Activated CD4-positive, alpha-beta T cell treated with anti-CD3 and anti-CD28 coated beads for 36 hours (primary cell): ENCODE measurements at regions not wholly inside any gene's neighbourhood (a gene's known extent, or its start where the extent isn't known, plus 50 kb on each side); places are given as distances from the start of the nearest gene placed in this dataset.

Source experiments
- ATAC-seq: fragments of 200-7000 bp; cut with Tn5 transposase; one replicate; pipeline ENCODE4 v1.10.0; 2021; ENCODE audit warnings: mild to moderate bottlenecking, moderate library complexity
- CTCF ChIA-PET: fragments of 350-600 bp; sonication (Branson Sonifier 250); formaldehyde crosslinking; loops from one replicate; lab custom pipeline; 2021; ENCODE audit warnings: antibody characterized with exemption; lab: Charles Lee
- POLR2A ChIA-PET: fragments of 350-600 bp; sonication (Branson Sonifier 250); formaldehyde crosslinking; loops from one replicate; lab custom pipeline; 2021; ENCODE audit warnings: antibody characterized with exemption, inconsistent platforms; lab: Charles Lee
- DNase-seq: peaks from one replicate; pipeline ENCODE4 v3.0.0-alpha.2; 2020
- H3K27ac Mint-ChIP-seq: one replicate; pipeline ENCODE4 v1.8.0; 2021; ENCODE audit warnings: mixed read lengths
- H3K27me3 Mint-ChIP-seq: one replicate; pipeline ENCODE4 v1.8.0; 2021; ENCODE audit warnings: mixed read lengths
- H3K36me3 Mint-ChIP-seq: one replicate; pipeline ENCODE4 v1.8.0; 2021; ENCODE audit warnings: low read depth, mixed read lengths
- H3K4me1 Mint-ChIP-seq: one replicate; pipeline ENCODE4 v1.8.0; 2021; ENCODE audit warnings: mixed read lengths
- H3K4me3 Mint-ChIP-seq: one replicate; pipeline ENCODE4 v1.8.0; 2021; ENCODE audit warnings: mild to moderate bottlenecking, moderate library complexity, mixed read lengths
- H3K9me3 Mint-ChIP-seq: one replicate; pipeline ENCODE4 v1.8.0; 2021; ENCODE audit warnings: low read depth, mixed read lengths
- intact Hi-C, 2 experiments: fragments of 100-400 bp; cut with DNase I in 1 of 2; cut with micrococcal nuclease in 1 of 2; formaldehyde crosslinking; loops; one replicate each; pipeline versions ENCODE4 v1.14.2 to v1.15.1; 2022 to 2024; cut with DNase I, micrococcal nuclease

DNA sequence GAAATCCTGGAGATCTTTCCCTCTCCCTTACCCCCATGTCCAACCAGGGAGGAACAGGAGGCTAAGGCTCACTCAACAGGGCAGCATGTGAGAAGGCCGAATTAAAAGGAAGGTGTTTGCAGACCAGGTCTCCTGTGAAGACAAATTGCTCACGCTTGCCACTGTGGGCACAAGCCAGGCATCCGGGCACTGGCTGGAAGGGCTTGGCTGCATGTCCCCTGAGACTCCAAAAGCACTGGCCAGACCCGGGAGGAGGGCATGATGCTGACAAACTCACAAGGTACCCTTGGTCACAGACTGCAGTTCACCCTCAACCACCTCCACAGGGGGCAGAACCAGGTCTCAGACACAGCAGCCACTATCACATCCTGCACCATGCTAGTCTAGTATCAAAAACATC is 113.7 kb upstream of the NSMCE3 start:
- CTCF ChIA-PET, result interaction anchor here (0.7 kb wide), 1 partner anchor 120 kb away, joined by 3 read pairs; no protein-coding TSS in a partner anchor
- H3K4me1 Mint-ChIP-seq, result no peaks in the 10 kb centered on the region
- no peaks in the 10 kb centered on the region for H3K9me3 Mint-ChIP-seq
- H3K36me3 Mint-ChIP-seq, result no peaks in the 10 kb centered on the region
- DNase-seq (no peak), ATAC-seq (no peak)
- H3K4me3 Mint-ChIP-seq, result no peak overlapping the region
- intact Hi-C loops, result no loop called here
- POLR2A ChIA-PET, result no interaction called here
- no peak overlapping the region for H3K27ac Mint-ChIP-seq
- peaks cover 29% of the 10 kb centered on the region for H3K27me3 Mint-ChIP-seq

GRCh38 chr15:29382862-29383261 is 113.2 kb upstream of the NSMCE3 start:
- H3K27ac Mint-ChIP-seq, result no peak overlapping the region
- H3K9me3 Mint-ChIP-seq, result no peaks in the 10 kb centered on the region
- H3K4me1 Mint-ChIP-seq, result no peaks in the 10 kb centered on the region
- CTCF ChIA-PET, result interaction anchor here (0.7 kb wide), 1 partner anchor 119 kb away, joined by 3 read pairs; no protein-coding TSS in a partner anchor
- H3K36me3 Mint-ChIP-seq, result no peaks in the 10 kb centered on the region
- DNase-seq (no peak), ATAC-seq (no peak)
- peaks cover 27% of the 10 kb centered on the region for H3K27me3 Mint-ChIP-seq
- intact Hi-C loops, result no loop called here
- H3K4me3 Mint-ChIP-seq, result no peak overlapping the region
- POLR2A ChIA-PET, result no interaction called here

GRCh38 chr15:29380466-29380865 is 110.8 kb upstream of the NSMCE3 start:
- no peak for ATAC-seq
- DNase-seq, result no peak
- Mint-ChIP-seq H3K4me3 (no peak overlapping the region), H3K4me1 (no peaks in the 10 kb centered on the region), H3K27me3 (peaks cover 27% of the 10 kb centered on the region), H3K36me3 (no peaks in the 10 kb centered on the region), H3K9me3 (no peaks in the 10 kb centered on the region), H3K27ac (no peak overlapping the region)
- ChIA-PET POLR2A (no interaction called here), CTCF (no interaction called here)
- intact Hi-C loops, result no loop called here

GRCh38 chr15:29379647-29380046 is 110.0 kb upstream of the NSMCE3 start:
- H3K9me3 Mint-ChIP-seq, result no peaks in the 10 kb centered on the region
- peaks cover 24% of the 10 kb centered on the region for H3K27me3 Mint-ChIP-seq
- H3K4me3 Mint-ChIP-seq, result no peak overlapping the region
- ATAC-seq, result no peak
- H3K36me3 Mint-ChIP-seq, result no peaks in the 10 kb centered on the region
- POLR2A ChIA-PET, result no interaction called here
- intact Hi-C loops, result no loop called here
- CTCF ChIA-PET, result no interaction called here
- no peak for DNase-seq
- no peaks in the 10 kb centered on the region for H3K4me1 Mint-ChIP-seq
- no peak overlapping the region for H3K27ac Mint-ChIP-seq

DNA sequence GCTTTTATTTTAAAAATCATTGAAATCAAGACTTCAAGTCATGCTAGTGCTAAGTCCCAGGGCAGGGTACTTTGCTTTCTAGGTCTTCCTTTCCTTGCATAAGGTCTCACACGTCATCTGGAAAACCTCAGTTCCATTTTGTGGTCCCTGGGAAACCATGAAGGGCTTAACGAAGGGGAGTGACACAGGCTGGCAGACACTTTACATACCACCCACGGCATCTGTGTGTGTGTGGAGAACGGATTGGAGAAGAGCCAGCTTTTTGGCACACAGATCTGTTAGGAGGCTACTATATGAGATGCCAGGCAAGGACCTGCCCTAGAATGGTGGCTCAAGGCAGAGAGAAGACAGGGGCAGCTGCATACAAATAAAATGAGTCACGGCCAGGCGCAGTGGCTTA is 107.5 kb upstream of the NSMCE3 start:
- H3K9me3 Mint-ChIP-seq, result no peaks in the 10 kb centered on the region
- no peak overlapping the region for H3K27ac Mint-ChIP-seq
- intact Hi-C loops, result no loop called here
- DNase-seq (no peak), ATAC-seq (no peak)
- ChIA-PET CTCF (no interaction called here), POLR2A (no interaction called here)
- no peaks in the 10 kb centered on the region for H3K36me3 Mint-ChIP-seq
- H3K4me3 Mint-ChIP-seq, result no peak overlapping the region
- H3K4me1 Mint-ChIP-seq, result no peaks in the 10 kb centered on the region
- H3K27me3 Mint-ChIP-seq, result peaks cover 15% of the 10 kb centered on the region

DNA sequence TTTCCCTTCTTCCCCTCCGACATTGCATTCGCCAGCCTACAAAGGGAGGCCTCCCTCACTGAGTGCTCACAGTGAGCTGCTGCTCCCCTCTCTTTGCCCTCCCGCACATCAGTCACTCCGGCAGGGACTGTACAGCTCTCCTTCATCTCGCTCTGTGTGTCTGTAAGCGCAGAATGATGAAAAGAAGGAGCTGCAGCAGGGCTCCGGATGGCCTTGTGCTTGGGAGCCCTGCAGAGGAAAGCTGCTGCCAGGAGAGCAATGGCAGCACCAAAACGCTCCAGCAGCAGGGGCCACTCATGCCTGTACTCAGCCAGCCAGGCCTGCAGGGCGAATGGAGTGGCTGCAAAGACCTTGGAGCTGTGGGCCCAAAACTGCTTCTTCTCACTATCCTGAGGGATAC is 107.0 kb upstream of the NSMCE3 start:
- DNase-seq (no peak), ATAC-seq (no peak)
- H3K36me3 Mint-ChIP-seq, result no peaks in the 10 kb centered on the region
- ChIA-PET POLR2A (no interaction called here), CTCF (no interaction called here)
- no peak overlapping the region for H3K4me3 Mint-ChIP-seq
- intact Hi-C loops, result no loop called here
- no peaks in the 10 kb centered on the region for H3K4me1 Mint-ChIP-seq
- H3K27ac Mint-ChIP-seq, result no peak overlapping the region
- no peaks in the 10 kb centered on the region for H3K9me3 Mint-ChIP-seq
- peaks cover 13% of the 10 kb centered on the region for H3K27me3 Mint-ChIP-seq

- DNase-seq, result no peak
- CTCF ChIA-PET, result interaction anchor here (0.7 kb wide), 1 partner anchor 89 kb away, joined by 3 read pairs; no protein-coding TSS in a partner anchor
- no peaks in the 10 kb centered on the region for H3K4me1 Mint-ChIP-seq
- no peaks in the 10 kb centered on the region for H3K36me3 Mint-ChIP-seq
- POLR2A ChIA-PET, result no interaction called here
- H3K4me3 Mint-ChIP-seq, result no peak overlapping the region
- ATAC-seq, result no peak
- no peak overlapping the region for H3K27ac Mint-ChIP-seq
- peaks cover 11% of the 10 kb centered on the region for H3K27me3 Mint-ChIP-seq
- H3K9me3 Mint-ChIP-seq, result peaks cover 9% of the 10 kb centered on the region
- intact Hi-C loops, result no loop called here
Observed at GRCh38 chr15:29369261-29369660, 99.6 kb upstream of the NSMCE3 start.

- Mint-ChIP-seq H3K27ac (no peak overlapping the region), H3K4me3 (no peak overlapping the region), H3K9me3 (peaks cover 9% of the 10 kb centered on the region), H3K27me3 (peaks cover 9% of the 10 kb centered on the region), H3K4me1 (no peaks in the 10 kb centered on the region), H3K36me3 (no peaks in the 10 kb centered on the region)
- intact Hi-C loops, result no loop called here
- ATAC-seq, result no peak
- ChIA-PET POLR2A (no interaction called here), CTCF (no interaction called here)
- no peak for DNase-seq
Observed at GRCh38 chr15:29364426-29365078, 94.9 kb upstream of the NSMCE3 start.

GRCh38 chr15:29361560-29361959 is 91.9 kb upstream of the NSMCE3 start:
- no peaks in the 10 kb centered on the region for H3K9me3 Mint-ChIP-seq
- CTCF ChIA-PET, result interaction anchor here (0.7 kb wide), 1 partner anchor 8 kb away, joined by 4 read pairs; no protein-coding TSS in a partner anchor

DNA sequence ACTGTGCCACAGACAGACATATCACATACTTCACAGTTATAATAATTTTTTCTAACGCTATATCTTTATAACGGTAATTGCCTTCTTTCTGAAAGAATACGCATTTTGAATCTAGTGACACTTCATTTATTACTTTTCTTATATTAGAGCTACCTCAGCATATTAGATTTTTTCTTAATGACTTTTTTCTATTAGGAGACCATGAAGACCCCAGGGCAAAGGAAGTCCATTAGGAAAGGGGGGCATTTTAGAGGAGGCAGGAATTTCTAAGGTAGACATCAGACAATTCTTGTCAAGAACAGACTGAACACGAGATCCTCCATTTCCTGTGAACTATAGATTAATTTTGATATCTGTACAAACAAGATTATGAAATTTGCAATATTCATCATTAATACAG is 90.5 kb upstream of the NSMCE3 start:
- Mint-ChIP-seq H3K27ac (no peak overlapping the region), H3K27me3 (peaks cover 4% of the 10 kb centered on the region), H3K36me3 (no peaks in the 10 kb centered on the region), H3K4me3 (no peak overlapping the region), H3K9me3 (no peaks in the 10 kb centered on the region), H3K4me1 (no peaks in the 10 kb centered on the region)
- CTCF ChIA-PET, result no interaction called here
- intact Hi-C loops, result no loop called here
- POLR2A ChIA-PET, result no interaction called here
- ATAC-seq (no peak), DNase-seq (no peak)

More at GRCh38 chr15:29361560-29361959, 91.9 kb upstream of the NSMCE3 start:
- no peak for ATAC-seq
- Mint-ChIP-seq H3K27me3 (peaks cover 3% of the 10 kb centered on the region), H3K4me3 (no peak overlapping the region), H3K36me3 (no peaks in the 10 kb centered on the region), H3K4me1 (no peaks in the 10 kb centered on the region), H3K27ac (no peak overlapping the region)
- POLR2A ChIA-PET, result no interaction called here
- intact Hi-C loops, result no loop called here
- no peak for DNase-seq

DNA sequence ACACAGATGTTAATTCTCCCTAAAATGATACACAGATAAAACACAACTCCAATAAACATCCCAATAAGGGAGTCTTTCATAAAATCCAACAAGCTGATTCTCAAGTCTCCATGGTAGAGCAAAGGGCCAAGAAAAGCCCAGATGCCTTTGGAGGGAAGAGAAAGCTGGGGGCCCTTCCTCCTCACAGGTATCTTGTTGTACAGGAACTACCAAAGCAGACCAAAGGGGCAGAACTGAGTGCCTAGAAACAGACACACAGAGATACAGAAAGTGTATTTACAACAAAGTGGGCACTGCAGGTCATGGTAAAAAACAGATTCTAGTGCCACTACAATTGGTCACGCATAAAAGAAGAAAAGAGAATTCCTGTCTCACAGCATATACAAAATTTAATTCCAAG is 87.2 kb upstream of the NSMCE3 start:
- ATAC-seq, result no peak
- H3K9me3 Mint-ChIP-seq, result no peaks in the 10 kb centered on the region
- no peak overlapping the region for H3K4me3 Mint-ChIP-seq
- H3K36me3 Mint-ChIP-seq, result no peaks in the 10 kb centered on the region
- DNase-seq, result no peak
- H3K27me3 Mint-ChIP-seq, result peaks cover 15% of the 10 kb centered on the region
- ChIA-PET CTCF (interaction anchor here (0.6 to 1.0 kb wide), 3 partner anchors 8 to 131 kb away, joined by 3 to 4 read pairs (median 3); no protein-coding TSS in a partner anchor), POLR2A (no interaction called here)
- intact Hi-C loops, result no loop called here
- H3K4me1 Mint-ChIP-seq, result no peaks in the 10 kb centered on the region
- no peak overlapping the region for H3K27ac Mint-ChIP-seq

DNA sequence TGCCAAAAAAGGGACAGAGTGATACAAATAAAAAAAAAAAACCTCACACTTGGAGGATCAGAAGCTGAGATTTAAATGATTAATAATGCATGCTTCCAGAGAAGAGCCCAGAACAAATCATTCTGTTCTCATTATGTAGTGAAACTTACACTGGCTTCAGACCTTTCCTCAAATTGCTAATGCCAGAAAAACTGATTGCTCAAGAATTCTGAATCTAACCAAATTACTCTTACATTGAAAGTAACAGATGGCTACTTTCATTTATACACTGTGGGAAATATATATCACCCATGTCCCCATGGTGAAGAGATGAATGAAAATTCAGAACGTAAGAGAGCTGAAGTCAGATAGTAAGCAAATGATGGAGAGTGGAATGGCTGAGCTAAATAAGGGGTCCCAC is 85.9 kb upstream of the NSMCE3 start:
- Mint-ChIP-seq H3K4me3 (no peak overlapping the region), H3K36me3 (no peaks in the 10 kb centered on the region), H3K4me1 (no peaks in the 10 kb centered on the region), H3K27ac (no peak overlapping the region), H3K27me3 (peaks cover 17% of the 10 kb centered on the region), H3K9me3 (no peaks in the 10 kb centered on the region)
- no peak for ATAC-seq
- POLR2A ChIA-PET, result no interaction called here
- DNase-seq, result no peak
- intact Hi-C loops, result no loop called here
- CTCF ChIA-PET, result no interaction called here
